GM12891 (cell line): ENCODE measurements at regions not wholly inside any gene's neighbourhood (a gene's known extent, or its start where the extent isn't known, plus 50 kb on each side); places are given as distances from the start of the nearest gene placed in this dataset.

ENCODE experiments used
- POLR2A ChIP-seq: IDR thresholded peaks from 2 replicates; pipeline ENCODE4 v1.6.1; 2011; ENCODE audit warnings: low read depth, low read length, control low read depth
- POLR2AphosphoS5 ChIP-seq: IDR thresholded peaks from 2 replicates; pipeline ENCODE4 v1.6.1; 2011; ENCODE audit warnings: low read depth, low read length, control low read depth
- POU2F2 ChIP-seq: IDR thresholded peaks from 2 replicates; pipeline ENCODE4 v1.6.1; 2011; ENCODE audit warnings: low read depth, mild to moderate bottlenecking, control low read depth, low read length, moderate library complexity
- SPI1 ChIP-seq: IDR thresholded peaks from 2 replicates; pipeline ENCODE4 v1.6.1; 2011; ENCODE audit warnings: low read depth, low read length, control low read depth
- TAF1 ChIP-seq: IDR thresholded peaks from 2 replicates; pipeline ENCODE4 v1.6.1; 2011; ENCODE audit warnings: low read depth, low read length, control low read depth

GRCh38 chr15:93800805-93801204 is 430.6 kb upstream of the MCTP2 start:
- TF ChIP-seq POLR2AphosphoS5 = no peak
- TF ChIP-seq TAF1 = no peak
- no peak for TF ChIP-seq POLR2A
- TF ChIP-seq SPI1 = no peak
- TF ChIP-seq POU2F2 = no peak
